ENCODE measurements at regions not wholly inside any gene's neighbourhood (a gene's known extent, or its start where the extent isn't known, plus 50 kb on each side); places are given as distances from the start of the nearest gene placed in this dataset.
A peak's percentile ranks its signal among the peaks of the same experiment; 100 is the strongest.

DNA sequence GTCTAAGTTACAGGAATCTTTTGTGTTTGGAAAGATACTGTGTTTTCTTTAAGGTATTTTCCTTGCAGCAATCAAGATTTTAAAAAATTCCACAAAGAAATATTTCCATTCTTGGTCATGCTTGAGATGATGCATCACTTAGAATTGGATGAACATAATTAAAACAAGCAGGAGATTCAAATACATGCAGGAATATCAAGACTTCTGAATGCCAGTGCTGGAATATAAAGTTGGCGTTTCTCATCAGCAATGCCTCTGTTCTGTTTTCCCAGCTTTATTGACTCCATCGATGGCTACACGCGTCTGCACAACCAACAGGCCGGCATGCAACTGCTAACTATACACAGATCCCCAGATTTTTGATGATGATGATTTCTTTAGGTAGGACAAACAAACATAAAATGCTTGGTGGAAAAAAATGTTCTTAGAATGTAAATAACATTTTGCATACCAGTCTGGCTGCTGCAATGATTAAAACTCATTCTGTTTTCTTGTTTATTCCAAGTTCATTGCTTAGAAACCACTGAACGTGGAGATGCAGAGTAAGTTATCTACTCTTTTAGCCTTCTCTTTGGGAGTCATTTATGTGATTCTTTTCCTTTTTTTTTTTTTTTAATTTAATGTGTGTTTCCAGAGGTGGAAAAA lies 91.3 kb upstream of the FAM171A1 start:
- DNase-seq, result no peak

DNA sequence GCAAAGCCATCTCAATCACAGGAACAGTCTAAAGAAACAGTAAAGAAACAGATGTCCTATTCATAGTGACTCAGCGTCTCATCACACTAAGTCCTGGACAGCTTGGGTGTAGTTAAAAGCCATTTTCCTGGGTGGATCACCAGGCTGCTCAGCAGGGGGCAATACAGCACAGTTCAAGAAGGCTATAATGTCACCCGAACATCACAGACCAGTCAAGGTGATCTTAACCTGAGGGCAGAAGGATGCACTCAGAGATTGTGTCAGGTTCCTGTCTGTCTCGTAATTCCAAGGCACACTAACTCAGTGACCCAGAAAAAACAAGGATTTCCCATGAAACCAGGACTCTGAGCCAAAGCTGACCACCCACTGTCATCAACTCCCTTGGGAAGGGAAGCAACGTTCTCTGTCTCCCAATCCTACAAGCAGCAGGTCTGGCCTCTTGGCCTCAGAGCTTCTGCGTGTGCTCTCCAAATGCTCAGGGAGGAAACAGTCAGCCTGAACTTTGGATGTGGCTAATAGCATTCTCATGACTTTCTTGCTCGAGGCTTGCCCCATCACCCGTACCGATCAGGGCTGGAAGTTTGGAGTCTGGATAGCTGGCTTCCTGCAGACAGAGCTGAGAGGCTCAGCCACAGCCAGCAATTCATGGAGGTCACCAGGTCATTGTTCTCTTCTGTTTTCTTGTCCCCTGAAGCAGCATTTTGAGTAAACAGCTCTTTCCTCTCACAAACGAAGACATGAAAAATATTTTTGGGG lies 90.4 kb upstream of the FAM171A1 start:
- peak; percentile 16 for DNase-seq

GRCh38 chr10:15460661-15461060 lies 89.6 kb upstream of the FAM171A1 start:
- DNase-seq, result no peak

DNA sequence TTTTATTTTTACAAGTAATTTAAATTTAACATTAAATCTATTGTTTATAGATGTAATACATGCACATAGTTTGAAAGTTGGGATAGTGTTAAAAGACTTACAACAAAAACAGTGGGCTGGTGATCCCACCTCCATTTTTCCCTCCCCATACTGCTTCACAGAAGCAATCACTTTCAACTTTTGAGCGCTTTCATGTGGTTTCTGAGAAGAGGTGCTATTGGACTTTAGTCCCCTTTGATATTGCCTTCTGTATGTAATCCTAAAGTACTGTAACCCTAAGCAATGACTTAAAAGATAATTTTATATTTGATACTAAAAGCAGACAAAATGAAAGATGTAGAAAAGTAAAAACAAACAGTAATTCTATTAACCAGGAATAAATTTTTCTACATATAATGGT lies 88.1 kb upstream of the FAM171A1 start:
- DNase-seq, result no peak

DNA sequence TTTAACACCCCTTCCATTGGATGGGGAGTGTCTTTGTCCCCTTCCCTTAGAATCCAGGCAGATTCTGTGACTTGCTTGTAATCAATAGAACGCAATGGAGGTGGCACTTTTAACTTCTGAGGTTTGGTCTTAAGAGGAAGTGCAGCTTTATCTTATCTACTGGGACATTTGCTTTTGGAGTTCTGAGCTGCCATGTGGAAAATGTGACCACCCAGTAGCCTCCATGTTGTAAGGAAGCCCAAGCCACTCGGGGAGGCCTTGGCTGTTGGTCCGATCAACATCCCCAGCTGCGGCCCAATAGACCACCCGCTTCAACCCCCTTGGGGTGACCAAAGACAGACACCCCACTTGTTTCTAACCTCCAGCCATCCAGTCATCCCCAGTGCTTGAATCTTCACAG lies 86.3 kb upstream of the FAM171A1 start:
- DNase-seq, result no peak

- no peak for DNase-seq
Observed at GRCh38 chr10:15455456-15455855, 84.4 kb upstream of the FAM171A1 start.

DNA sequence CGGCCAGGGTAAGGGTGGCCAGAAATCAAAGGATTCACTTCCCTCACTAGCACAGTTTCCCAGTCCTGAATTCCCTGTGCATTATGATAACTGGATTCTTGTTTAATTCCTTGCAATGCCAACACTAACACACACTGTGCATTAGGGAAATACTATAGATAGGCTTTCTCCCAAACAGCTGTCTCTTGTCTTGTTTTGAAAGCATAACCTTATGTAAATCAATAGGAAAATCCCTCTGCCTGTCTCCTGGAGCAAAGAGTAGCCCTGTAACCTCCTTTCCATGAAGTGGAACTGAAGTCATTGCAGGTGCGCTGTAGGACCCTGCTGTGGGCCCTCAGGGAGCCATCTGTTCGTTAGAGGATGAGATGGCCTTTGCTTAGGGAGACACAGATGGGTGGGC lies 82.8 kb upstream of the FAM171A1 start:
- no peak for DNase-seq

- no peak for DNase-seq
Observed at GRCh38 chr10:15453457-15453856, 82.4 kb upstream of the FAM171A1 start.

DNA sequence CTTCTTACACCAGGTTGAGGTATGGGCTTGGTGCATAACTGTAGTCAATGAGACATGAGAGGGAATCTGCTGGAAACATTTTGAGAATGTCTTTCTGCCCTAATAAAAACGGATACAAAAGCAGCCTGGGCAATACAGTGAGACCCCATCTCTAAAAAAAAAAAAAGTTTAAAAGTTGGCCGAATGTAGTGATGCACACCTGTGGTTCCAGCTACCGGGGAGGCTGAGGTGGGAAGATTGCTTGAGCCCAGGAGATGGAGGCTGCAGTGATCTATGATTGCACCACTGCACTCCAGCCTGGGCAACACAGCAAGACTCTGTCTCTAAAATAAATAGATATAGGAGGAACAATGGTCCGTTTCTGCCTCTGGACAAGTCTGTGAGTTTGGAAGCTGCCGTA lies 81.5 kb upstream of the FAM171A1 start:
- no peak for DNase-seq

DNA sequence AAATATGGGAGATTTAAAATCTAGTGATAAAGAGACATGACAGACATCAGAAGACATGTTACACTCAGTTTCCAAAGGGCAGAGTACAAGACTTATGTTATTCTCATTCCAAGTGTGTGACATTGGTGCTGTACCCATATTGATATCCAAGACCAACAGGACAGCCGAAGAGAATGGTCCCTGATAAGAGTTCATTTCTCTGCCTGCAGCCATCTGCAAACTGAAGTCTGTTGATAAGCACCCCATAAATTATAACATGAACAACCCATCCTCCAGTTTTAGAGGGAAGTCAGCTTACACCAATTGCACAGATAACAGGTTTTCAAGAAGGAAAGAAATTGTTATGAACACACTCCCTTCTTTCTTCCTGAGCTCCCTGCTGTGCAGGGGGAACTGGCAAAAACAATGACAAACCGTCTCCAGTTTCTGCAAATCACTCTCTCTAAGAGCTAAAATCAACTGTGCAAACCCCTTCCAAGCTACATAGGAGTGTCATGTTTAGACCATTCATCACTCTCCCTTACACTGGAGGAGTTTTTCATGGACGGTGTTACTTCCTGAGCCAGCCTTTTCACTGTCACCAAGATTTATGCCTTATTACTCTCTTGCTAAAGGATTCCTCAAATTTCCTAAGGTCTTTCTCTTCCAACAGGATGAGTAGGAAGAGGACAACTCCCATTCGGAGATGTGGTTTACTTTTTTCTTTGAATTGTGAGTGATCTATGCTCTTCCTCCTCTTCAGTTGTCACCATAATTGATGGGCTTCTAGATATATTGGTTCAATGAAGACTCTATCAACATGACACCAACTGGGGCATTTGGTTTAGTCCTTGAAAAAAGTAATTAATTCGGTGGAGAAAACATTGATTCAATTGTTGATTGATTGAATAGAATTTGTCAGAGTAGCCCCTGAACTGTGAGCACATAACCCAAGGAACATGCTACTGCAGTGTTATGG lies 80.3 kb upstream of the FAM171A1 start:
- no peak for DNase-seq

DNA sequence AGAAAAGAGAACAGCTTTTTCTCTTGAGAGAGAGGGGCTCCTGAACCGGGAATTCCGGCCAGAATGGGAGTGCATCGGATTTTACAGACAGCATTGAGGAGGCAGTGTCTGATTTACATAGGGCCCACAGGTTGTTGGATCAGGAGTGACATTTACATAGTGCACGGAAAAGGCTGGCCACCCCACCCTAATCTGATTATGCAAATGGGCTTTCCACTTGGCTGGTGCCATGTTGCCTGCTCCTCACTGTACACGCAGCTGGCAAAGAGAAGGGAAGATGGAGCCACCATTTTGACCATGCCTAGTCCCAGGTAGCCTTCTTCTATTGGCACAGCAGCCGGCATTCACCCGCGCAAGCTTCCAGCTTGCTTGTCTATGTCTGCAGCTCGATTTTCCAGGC lies 77.5 kb upstream of the FAM171A1 start:
- DNase-seq, result no peak

- no peak for DNase-seq
Observed at GRCh38 chr10:15445006-15445390, 73.9 kb upstream of the FAM171A1 start.

DNA sequence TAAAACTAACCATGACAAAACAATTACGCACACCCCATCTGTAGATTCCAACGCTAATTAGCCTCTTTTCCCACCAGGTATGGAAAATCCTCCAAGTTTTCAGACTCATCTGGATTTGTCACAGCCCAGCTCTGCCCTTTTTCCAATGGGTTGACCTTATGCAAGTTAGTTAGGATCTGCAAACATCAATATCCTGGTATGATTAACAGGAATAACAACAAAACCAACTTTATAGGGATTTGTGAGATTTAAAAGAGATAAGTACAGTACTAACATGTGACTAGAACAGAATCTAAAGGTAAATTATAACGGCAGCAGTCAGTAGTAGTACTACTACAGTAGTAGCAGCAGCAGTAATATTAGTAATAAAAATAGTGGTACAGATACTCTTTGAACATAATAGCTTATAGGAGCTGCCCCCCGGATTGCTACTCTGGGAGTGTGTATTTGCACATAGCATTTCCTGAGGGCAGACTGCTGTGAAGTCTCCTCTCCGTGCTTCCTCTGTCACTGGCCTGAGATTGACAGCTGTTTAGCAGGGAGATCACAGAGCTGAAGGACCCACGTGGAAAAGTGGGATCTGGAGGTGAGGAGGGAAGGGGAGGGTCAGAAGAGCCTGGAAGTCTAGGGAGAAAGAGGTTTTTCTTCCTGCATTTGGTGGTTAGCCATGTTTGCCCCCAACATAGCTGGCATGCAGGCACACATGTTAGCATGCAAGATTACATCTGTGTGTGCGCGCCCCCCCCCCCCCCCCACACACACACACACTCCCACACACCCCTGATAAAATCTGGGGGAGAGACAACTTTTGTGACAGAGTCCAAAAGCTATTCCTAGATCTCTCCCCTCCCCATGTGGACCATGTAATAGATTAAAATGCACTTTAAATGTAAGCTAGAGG lies 73.3 kb upstream of the FAM171A1 start:
- DNase-seq, result no peak

DNA sequence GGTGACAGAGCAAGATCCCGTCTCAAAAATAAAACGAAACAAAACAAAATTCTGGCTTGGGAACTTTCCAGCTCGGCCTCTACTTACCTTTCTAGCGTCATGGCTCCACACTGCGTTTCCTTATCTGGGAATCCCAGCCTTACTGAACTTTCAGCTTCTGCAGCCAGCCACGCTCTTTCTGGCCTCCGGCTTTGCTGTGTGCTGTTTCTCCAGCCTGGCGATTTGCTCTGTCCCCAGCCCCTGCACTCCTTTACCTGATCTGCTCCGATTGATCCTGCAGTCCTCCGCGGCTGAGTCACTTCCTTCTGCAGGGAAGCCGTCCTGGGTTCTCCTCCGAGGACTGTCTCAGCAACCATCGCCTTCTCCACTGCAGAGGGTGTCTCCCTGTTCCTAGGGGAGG lies 71.0 kb upstream of the FAM171A1 start:
- no peak for DNase-seq

- no peak for DNase-seq
Observed at GRCh38 chr10:15440204-15440711, 69.2 kb upstream of the FAM171A1 start.

- no peak for DNase-seq
Observed at GRCh38 chr10:15439341-15439842, 68.3 kb upstream of the FAM171A1 start.

DNA sequence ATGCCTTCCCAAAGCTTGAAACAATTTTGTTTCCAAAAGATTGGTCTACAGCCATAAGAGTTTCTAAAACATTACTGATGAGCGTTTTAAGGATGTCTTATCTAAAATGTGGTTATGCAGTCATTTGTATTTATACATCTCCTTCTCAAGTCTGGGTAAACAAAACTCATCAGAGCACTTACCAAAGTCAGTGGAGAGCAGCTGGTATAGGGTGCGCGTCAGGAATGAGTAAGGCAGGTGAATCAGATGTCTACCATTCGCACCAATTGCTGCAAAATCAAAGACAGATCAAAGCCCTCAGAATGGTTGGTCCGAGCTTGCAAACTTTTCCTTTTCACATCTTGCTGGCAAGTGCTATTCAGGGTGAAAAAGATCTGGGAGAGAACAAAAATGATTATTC lies 65.6 kb upstream of the FAM171A1 start:
- no peak for DNase-seq

- DNase-seq, result peak; percentile 66
Observed at GRCh38 chr10:15433850-15434537, 62.9 kb upstream of the FAM171A1 start.

- DNase-seq, result no peak
Observed at GRCh38 chr10:15432266-15432665, 61.2 kb upstream of the FAM171A1 start.

GRCh38 chr10:15430969-15431771 lies 60.1 kb upstream of the FAM171A1 start:
- no peak for DNase-seq

DNA sequence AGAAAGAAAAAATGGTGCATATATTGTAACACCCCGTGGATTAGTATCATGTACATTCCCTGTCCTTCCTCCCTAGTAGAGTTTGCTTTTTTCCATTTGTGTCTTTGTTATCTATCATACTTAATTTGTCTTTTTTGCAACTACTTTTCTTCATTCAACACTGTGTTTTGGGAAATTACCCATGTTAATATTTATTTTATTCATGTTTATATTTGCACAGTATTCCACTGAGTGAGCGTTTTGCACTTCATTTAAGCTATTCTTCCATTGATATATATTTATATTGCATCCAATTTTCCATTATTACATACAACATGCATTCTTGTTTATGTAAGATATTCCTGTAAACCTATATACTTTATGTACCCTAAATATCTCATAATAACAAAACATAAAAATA lies 57.6 kb upstream of the FAM171A1 start:
- DNase-seq, result no peak

All from activated CD4-positive, alpha-beta T cell treated with anti-CD3 and anti-CD28 coated beads, Interleukin-2, amount 50 U/mL, for 16 hours (primary cell).